22Rv1 (cell line): ENCODE measurements at regions not wholly inside any gene's neighbourhood (a gene's known extent, or its start where the extent isn't known, plus 50 kb on each side); places are given as distances from the start of the nearest gene placed in this dataset.

Experiments used
- ZFX ChIP-seq: fragments of 450-650 bp; IDR thresholded peaks from 2 replicates; pipeline ENCODE4 v1.6.1; 2017; ENCODE audit warnings: antibody characterized with exemption, borderline replicate concordance
- TF ChIP-seq, protein P1 (sequence below): fragments of 450-650 bp; IDR thresholded peaks from 2 replicates; pipeline ENCODE4 v1.5.1; 2017; ENCODE audit warnings: mild to moderate bottlenecking

DNA sequence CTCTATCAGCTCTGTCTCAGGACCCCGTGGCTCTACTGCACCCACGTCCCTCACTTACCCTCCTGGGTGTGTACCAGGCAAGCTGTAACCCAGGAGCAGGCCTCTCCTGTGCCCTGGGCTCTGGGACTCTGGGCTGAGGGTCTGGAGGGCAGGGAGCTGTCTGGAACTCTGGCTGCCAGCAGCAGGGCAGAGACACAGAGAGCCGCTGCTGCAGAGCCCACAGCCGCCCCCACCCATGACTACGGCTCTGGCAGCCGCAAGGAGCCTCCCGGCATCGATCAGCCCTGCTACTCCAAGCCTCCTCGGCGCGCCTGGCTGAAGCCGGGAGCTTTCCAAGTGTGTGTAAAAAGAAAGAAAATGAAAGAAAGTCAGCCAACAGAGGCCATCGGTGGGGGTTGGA lies 103.7 kb upstream of the ATP2B2 start:
- TF ChIP-seq, protein P1, sequence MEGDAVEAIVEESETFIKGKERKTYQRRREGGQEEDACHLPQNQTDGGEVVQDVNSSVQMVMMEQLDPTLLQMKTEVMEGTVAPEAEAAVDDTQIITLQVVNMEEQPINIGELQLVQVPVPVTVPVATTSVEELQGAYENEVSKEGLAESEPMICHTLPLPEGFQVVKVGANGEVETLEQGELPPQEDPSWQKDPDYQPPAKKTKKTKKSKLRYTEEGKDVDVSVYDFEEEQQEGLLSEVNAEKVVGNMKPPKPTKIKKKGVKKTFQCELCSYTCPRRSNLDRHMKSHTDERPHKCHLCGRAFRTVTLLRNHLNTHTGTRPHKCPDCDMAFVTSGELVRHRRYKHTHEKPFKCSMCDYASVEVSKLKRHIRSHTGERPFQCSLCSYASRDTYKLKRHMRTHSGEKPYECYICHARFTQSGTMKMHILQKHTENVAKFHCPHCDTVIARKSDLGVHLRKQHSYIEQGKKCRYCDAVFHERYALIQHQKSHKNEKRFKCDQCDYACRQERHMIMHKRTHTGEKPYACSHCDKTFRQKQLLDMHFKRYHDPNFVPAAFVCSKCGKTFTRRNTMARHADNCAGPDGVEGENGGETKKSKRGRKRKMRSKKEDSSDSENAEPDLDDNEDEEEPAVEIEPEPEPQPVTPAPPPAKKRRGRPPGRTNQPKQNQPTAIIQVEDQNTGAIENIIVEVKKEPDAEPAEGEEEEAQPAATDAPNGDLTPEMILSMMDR, result no peak
- no peak for TF ChIP-seq ZFX
